WI38 (cell line): ENCODE measurements at regions not wholly inside any gene's neighbourhood (a gene's known extent, or its start where the extent isn't known, plus 50 kb on each side); places are given as distances from the start of the nearest gene placed in this dataset.

ENCODE experiments used
- H3K4me3 ChIP-seq: 2 replicates; pipeline ENCODE4 v1.5.1; 2011; ENCODE audit warnings: low read depth, mild to moderate bottlenecking, control low read depth, low read length
- CTCF ChIP-seq: IDR thresholded peaks from 2 replicates; pipeline ENCODE4 v1.5.1; 2012; ENCODE audit warnings: low read depth, mild to moderate bottlenecking, control low read depth, low read length

DNA sequence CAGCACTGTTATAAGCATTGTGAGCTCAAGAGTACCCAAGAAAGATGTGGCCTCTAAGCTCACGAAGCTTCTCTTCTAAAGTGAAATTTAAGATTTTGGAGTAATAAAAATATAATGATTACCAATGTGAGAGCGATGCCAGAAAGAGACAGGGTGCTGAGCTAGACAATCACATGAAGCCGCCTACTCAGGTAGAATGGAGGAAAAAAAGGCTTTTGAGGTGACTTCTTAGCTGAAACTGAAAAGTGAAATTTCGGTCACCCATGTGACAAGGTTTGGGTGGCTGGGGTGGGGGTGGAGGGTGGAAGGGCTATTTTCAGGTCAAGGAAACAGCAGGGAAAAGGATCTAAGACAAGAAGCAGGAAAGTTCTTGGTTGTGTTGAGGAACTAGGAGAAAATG, 388.2 kb upstream of the WWC1 start:
- no peak for TF ChIP-seq CTCF
- no peak overlapping the region for H3K4me3 ChIP-seq

- TF ChIP-seq CTCF = no peak
- no peak overlapping the region for H3K4me3 ChIP-seq
Measured at GRCh38 chr5:167903659-167904058, 387.8 kb upstream of the WWC1 start.

DNA sequence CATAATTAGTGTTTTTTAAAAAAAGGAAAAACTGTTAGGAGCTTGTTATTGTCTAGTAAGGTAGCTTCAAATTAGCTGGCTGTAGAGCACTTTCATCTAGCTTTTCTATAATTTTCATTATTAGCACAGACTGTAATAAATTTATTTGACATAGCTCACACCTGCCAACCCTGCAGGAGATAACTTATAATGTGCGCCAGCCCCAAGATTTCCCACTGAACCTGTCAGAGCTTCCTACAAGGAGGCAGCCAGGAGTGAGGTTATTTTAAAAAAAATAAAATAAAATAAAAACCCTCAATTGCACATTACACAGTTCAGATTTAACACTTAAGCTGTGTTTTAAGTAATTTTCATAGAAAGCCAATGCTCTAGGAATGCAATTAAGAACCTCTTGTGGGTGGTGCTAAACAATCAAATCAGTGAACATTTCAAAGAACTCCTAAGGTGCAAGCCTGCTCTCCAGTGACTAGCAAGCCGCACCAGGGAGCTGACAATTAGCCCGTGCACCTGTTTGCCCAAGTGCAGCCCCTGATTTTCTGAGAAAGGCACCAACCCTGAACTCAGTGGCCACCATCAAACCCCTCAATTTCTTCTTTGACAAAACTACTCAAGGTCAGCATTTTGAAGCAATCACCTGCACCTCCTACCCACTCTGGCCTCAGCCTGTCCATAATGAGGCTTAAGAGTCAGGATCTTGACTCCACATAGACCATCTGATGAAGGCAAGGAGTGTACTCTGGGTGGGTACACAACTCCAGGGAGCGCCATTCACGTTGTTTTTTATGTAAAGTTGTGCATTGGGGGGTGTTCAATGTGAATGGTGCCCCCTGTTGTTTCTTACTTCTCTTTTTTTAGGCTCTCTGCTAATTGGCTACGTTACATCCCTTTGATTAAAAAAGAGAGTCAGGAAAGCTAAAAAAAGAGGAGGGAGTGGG, 385.3 kb upstream of the WWC1 start:
- TF ChIP-seq CTCF = no peak
- H3K4me3 ChIP-seq = no peak overlapping the region

DNA sequence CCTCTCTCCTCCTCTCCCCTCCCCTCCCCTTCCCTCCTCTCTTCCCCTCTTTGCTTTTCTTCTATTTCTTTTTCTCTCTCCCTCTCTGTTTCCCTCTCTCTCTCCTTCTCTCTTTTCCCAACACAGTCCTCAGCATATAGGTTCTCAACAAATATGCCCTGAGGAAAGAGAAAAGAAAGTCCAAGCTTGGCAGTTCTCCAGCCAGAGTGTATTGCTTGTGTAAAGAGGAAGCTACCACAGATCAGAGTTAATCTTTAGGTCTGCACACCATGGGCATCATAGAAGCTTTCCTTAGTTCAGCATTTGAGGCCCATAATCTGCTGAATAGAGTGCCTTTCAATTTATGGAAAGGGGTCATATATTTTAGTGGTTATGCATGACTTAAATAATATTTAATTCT, 382.8 kb upstream of the WWC1 start:
- TF ChIP-seq CTCF = no peak
- no peak overlapping the region for H3K4me3 ChIP-seq

- TF ChIP-seq CTCF = no peak
- H3K4me3 ChIP-seq = no peak overlapping the region
Measured at GRCh38 chr5:167912941-167913665, 378.3 kb upstream of the WWC1 start.

- TF ChIP-seq CTCF = no peak
- H3K4me3 ChIP-seq = no peak overlapping the region
Measured at GRCh38 chr5:167915237-167915636, 376.2 kb upstream of the WWC1 start.

- H3K4me3 ChIP-seq = no peak overlapping the region
Measured at GRCh38 chr5:167916261-167916691, 375.2 kb upstream of the WWC1 start.

More at GRCh38 chr5:167916261-167916691, 375.2 kb upstream of the WWC1 start:
- TF ChIP-seq CTCF = no peak
